WI38 (cell line): ENCODE measurements at regions not wholly inside any gene's neighbourhood (a gene's known extent, or its start where the extent isn't known, plus 50 kb on each side); places are given as distances from the start of the nearest gene placed in this dataset.

Experiments used
- H3K4me3 ChIP-seq: 2 replicates; pipeline ENCODE4 v1.5.1; 2011; ENCODE audit warnings: low read depth, mild to moderate bottlenecking, control low read depth, low read length
- TF ChIP-seq, protein P1 (sequence below): IDR thresholded peaks from 2 replicates; pipeline ENCODE4 v1.5.1; 2012; ENCODE audit warnings: low read depth, mild to moderate bottlenecking, control low read depth, low read length

DNA sequence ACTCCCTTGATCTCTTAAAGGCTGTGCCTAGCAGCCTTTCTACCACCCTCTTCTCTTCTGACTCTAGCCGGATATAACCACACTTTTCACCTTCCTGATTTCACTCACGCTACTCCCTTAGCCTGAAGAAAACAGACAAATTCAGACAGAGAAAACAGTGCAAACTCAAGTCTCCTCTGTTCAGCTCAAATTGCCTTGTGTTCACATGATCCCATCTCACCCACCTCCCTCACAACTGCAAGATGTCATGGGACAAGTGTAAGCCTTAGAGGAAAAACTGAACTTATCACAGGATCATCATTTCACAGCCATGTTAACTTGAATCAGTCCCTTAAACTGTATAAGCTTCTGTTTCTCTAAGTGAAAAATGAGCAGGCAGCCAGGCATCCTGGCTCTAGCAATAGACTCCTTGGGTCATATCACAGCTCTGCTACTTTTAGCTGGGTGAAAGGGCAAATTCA, 66.5 kb upstream of the TENT5A start:
- TF ChIP-seq, protein P1, sequence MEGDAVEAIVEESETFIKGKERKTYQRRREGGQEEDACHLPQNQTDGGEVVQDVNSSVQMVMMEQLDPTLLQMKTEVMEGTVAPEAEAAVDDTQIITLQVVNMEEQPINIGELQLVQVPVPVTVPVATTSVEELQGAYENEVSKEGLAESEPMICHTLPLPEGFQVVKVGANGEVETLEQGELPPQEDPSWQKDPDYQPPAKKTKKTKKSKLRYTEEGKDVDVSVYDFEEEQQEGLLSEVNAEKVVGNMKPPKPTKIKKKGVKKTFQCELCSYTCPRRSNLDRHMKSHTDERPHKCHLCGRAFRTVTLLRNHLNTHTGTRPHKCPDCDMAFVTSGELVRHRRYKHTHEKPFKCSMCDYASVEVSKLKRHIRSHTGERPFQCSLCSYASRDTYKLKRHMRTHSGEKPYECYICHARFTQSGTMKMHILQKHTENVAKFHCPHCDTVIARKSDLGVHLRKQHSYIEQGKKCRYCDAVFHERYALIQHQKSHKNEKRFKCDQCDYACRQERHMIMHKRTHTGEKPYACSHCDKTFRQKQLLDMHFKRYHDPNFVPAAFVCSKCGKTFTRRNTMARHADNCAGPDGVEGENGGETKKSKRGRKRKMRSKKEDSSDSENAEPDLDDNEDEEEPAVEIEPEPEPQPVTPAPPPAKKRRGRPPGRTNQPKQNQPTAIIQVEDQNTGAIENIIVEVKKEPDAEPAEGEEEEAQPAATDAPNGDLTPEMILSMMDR, result no peak

DNA sequence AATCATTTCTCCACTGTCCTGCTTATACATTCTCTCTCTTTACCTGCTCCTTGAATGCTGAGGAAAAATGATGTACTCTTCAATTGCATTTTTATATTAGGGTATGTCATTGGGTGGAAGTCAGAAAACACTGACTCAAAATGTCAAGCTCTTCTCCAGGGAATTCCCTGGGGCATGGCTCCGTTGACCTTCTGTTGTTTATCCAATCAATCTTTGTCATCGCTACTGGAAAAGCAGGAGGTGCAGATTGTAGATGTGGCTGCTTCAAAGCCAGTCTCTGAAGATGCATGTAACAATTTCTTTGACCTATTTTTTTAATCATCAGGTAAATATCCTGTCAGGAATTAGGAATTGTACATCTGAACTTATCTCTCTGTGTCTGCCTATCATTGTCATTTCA, 63.9 kb upstream of the TENT5A start:
- H3K4me3 ChIP-seq, result no peak overlapping the region
- TF ChIP-seq, protein P1, result no peak

More for the DNA sequence above, 66.5 kb upstream of the TENT5A start:
- no peak overlapping the region for H3K4me3 ChIP-seq

DNA sequence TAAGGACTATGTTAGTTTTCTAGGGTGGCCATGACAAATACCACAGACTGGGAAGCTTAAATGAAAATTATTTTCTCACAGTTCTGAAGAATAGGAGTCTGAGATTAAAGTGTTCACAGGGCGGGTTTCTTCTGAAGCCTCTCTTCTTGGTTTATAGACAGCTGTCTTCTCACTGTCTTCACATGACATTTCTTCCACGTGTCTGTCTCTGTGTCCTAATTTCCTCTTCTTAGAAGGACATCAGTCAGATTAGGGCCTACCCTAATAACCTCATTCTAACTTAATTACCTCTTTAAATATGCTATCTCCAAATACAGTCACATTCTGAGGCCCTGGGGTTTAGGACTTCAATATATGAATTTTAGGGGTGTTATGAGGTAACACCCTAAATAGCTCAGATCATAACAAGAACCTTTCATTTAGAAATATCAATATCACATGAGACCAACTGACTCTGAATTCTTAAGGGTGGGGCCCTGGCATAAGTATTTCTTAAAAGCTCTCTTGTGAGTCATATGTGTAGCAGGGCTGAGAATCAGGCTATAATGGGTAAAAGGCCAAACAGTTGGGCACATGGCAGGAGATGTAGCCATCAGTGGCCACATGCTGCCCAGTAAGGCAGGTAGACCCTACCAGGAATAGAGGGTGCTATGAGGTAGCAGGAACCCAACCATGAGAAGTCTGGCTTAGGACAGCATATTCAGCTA, 62.0 kb upstream of the TENT5A start:
- TF ChIP-seq, protein P1, result no peak
- H3K4me3 ChIP-seq, result no peak overlapping the region

DNA sequence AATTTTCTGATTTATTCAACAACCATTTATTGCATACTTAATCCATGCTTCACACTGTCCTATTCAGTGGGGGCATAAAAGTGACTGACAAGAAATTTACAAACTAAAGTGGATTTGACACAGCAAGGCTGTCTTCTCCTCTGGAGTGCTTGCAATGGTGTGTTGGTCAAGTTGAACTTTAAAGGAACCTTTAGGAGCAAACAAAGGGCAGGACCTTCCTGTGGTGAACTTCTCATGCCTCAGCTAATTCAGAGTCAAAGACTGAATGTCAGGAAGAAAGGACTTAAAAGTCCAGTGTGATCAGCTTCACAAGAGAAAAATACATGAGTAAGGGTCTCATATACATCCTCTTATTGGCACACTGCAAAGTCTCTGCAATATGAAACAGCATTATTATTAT, 60.8 kb upstream of the TENT5A start:
- TF ChIP-seq, protein P1, result no peak
- no peak overlapping the region for H3K4me3 ChIP-seq

DNA sequence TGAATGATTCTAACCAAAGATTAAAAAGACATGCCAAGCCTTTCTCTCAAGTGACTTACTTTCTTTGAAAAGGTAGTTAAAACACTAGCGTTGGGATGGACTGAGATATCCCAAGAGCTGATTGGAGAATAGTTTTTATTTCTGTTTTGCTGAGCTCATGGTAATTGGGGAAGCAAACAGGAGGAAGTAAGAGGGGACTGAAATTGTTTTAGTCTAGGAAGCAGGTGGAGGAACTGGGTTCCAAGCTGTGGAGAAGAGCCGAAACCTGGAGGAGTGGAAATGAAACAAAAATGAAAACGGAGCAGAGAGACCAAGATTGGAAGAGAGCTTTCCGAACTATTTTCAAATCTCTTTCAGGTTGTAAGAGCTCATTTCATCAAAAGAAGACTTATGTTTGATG, 59.9 kb upstream of the TENT5A start:
- no peak overlapping the region for H3K4me3 ChIP-seq
- TF ChIP-seq, protein P1, result no peak

DNA sequence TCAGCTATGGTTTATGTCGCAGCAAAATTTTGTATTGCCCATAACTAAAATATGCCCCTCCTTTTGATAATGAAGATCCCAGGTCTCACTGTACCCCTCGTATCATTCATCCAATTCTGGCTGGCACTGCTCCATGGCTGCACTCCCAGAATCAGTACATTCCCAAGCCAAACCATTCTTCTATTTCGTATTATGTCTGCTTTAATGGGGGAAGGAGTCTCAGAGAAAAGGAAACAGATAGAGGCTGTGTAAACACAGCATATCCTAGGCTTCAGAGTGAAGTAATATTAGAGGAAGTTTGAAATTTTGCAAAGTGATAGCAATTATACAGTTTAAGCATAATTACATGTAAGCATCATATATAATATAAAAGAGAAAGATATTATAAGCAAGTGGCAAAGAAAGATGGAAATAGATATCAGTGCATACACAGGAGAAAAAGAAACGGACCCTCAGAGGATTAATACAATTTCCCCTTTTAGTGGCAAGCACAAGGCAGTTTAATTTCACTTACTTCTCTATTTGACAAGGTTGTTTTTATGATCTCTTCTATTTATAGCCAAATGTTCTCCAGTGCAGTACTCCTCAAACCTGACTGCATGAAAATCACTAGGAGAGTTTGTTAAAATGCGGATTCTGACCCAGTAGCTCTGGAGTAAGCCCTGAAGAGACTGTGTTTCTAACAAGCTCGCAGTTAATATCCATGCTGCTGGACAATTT, 56.5 kb upstream of the TENT5A start:
- H3K4me3 ChIP-seq, result no peak overlapping the region
- TF ChIP-seq, protein P1, result no peak
